GM12873 (cell line): ENCODE measurements at regions not wholly inside any gene's neighbourhood (a gene's known extent, or its start where the extent isn't known, plus 50 kb on each side); places are given as distances from the start of the nearest gene placed in this dataset.

Source experiments
- TF ChIP-seq, protein P1 (sequence below): IDR thresholded peaks from 2 replicates; pipeline ENCODE4 v1.5.1; 2012; ENCODE audit warnings: low read depth, mild to moderate bottlenecking, moderate library complexity, low read length, control low read depth; ENCODE audit not compliant: insufficient read depth; ENCODE audit errors: missing control alignments

GRCh38 chr13:50226515-50227155, 211.4 kb downstream of the KCNRG start:
- TF ChIP-seq, protein P1, sequence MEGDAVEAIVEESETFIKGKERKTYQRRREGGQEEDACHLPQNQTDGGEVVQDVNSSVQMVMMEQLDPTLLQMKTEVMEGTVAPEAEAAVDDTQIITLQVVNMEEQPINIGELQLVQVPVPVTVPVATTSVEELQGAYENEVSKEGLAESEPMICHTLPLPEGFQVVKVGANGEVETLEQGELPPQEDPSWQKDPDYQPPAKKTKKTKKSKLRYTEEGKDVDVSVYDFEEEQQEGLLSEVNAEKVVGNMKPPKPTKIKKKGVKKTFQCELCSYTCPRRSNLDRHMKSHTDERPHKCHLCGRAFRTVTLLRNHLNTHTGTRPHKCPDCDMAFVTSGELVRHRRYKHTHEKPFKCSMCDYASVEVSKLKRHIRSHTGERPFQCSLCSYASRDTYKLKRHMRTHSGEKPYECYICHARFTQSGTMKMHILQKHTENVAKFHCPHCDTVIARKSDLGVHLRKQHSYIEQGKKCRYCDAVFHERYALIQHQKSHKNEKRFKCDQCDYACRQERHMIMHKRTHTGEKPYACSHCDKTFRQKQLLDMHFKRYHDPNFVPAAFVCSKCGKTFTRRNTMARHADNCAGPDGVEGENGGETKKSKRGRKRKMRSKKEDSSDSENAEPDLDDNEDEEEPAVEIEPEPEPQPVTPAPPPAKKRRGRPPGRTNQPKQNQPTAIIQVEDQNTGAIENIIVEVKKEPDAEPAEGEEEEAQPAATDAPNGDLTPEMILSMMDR, result no peak

- TF ChIP-seq, protein P1, result no peak
Observed at GRCh38 chr13:50227361-50227760, 212.1 kb downstream of the KCNRG start.

DNA sequence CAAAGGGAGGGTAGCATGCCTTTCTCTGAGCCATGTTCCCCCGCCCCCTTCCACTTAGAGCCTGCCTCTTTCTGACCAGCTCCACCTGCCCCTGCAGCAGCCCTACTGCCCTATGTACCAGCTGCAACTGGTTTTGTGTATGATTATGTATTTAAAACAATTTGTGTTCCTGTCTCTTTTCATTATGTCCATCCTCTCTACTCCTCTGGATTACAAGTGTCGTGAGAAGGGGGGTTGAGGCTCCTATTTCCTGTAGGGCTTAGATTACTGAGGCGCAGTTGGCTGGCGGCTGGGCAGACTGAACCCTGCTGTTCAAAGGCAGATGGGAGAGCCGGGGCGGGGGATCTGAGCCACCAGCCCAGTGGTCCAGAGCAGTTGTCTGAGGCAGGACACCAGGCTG, 213.3 kb downstream of the KCNRG start:
- TF ChIP-seq, protein P1, result no peak

DNA sequence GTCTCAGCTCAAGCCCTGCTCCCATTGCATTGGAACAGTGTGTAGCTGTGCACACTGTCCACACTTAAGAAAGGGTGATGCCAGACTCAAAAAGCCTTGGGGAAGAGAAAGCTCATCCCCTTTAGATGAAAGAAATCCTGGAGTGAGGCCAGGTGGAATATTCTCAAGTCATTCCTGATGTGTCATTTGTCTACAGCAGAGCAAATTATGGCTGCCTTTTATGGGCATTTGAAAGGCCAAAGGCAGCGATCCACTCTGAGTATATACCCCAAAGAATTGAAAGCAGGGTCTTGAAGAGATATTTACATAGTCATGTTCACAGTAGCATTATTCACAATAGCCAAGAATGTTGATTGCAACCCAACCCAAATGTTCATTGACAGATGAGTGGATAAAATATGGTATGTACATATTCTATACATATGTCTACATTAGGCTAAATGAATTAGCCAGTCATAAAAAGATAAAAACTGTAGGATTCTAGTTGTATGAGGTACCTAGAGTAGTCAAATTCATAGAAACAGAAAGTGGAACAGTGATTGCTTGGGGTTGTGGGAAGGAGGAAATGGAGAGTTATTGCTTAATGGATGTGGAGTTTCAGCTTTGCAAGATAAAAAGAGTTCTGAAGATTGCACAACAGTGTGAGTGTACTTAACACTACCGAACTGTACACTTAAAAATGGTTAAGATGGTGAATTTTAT, 214.9 kb downstream of the KCNRG start:
- TF ChIP-seq, protein P1, result no peak

GRCh38 chr13:50230662-50230978, 215.4 kb downstream of the KCNRG start:
- TF ChIP-seq, protein P1, result no peak

DNA sequence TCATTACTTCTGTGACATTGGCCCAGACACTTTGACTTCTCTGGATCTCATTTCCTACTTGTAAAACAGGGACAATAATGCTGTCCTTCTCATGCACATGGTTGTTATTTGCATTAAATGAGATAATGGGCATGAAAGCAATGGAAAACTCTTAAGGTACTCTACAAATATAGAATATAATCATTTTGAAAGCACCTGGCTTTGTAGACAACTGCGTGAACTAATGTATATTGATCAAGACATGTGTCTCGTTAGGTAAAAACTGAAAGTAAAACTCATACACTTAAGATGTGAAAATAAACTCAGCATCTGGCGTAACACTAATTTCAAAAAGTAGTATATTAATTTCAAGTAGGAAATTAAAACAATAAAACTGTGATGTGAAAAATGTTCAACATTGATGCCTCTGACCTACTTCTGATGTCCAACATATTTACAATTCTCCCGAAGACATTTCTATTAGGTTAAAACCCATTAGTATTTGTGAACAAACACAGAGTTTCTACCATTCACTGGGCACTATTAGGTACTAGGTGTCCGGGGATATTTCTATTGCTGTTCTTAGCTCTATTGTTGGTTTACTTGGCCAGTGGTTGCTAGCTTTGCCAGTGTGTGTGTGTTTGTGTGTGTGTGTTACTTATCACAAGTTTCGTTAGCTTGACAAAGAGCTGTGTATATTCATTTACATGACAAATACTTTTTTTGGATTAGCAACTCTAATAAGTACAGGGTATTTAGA, 220.5 kb downstream of the KCNRG start:
- TF ChIP-seq, protein P1, result no peak

- TF ChIP-seq, protein P1, result no peak
Observed at GRCh38 chr13:50236898-50237318, 221.7 kb downstream of the KCNRG start.
